CD14-positive monocyte (primary cell): ENCODE measurements at regions not wholly inside any gene's neighbourhood (a gene's known extent, or its start where the extent isn't known, plus 50 kb on each side); places are given as distances from the start of the nearest gene placed in this dataset.

ENCODE experiments used
- DNase-seq, 3 donors: peaks; one replicate each; pipeline ENCODE4 v3.0.0-alpha.2; 2011 to 2022
- H2AFZ ChIP-seq: 2 replicates; pipeline ENCODE4 v1.6.0; 2012; ENCODE audit warnings: mild to moderate bottlenecking, low read depth, low read length, inconsistent platforms; ENCODE audit not compliant: insufficient read depth, poor library complexity, severe bottlenecking
- H3K27ac ChIP-seq, 2 donors: 1 replicate in 1 of 2; 2 replicates in 1 of 2; pipeline ENCODE4 v1.5.1; 2012 to 2013; ENCODE audit warnings: low read length in 2 of 2, control low read depth in 1 of 2, inconsistent platforms in 1 of 2, low read depth in 1 of 2, mild to moderate bottlenecking in 1 of 2
- H3K27me3 ChIP-seq, 2 donors: one replicate each; pipeline versions ENCODE4 v1.6.0 to v1.6.1; 2011 to 2013; ENCODE audit warnings: low read length in 2 of 2; ENCODE audit not compliant: control insufficient read depth in 2 of 2, insufficient read depth in 2 of 2
- H3K36me3 ChIP-seq, 2 donors: replicated peaks in 1 of 2; 1 replicate in 1 of 2; 2 replicates in 1 of 2; pipeline versions ENCODE4 v1.5.1 to v1.6.1; 2012 to 2013; ENCODE audit warnings: low read length in 2 of 2, control low read depth in 1 of 2, inconsistent platforms in 1 of 2, mild to moderate bottlenecking in 1 of 2; ENCODE audit not compliant: insufficient read depth in 2 of 2, control insufficient read depth in 1 of 2
- H3K4me1 ChIP-seq, 2 donors: 1 replicate in 1 of 2; 2 replicates in 1 of 2; pipeline versions ENCODE4 v1.5.1 to v1.6.1; 2012 to 2013; ENCODE audit warnings: low read length in 2 of 2, control low read depth in 1 of 2, inconsistent platforms in 1 of 2, mild to moderate bottlenecking in 1 of 2, moderate library complexity in 1 of 2; ENCODE audit not compliant: insufficient read depth in 2 of 2, control insufficient read depth in 1 of 2
- H3K4me2 ChIP-seq: replicated peaks from 2 replicates; pipeline ENCODE3; 2012; ENCODE audit warnings: low read length, moderate library complexity, mild to moderate bottlenecking; ENCODE audit not compliant: poor library complexity, severe bottlenecking; ENCODE audit errors: extremely low read depth
- H3K4me3 ChIP-seq, 3 experiments: fragments of 200-600 bp in 1 of 3; sonication (generic) in 1 of 3; replicated peaks in 1 of 3; 1 replicate in 2 of 3; 2 replicates in 1 of 3; pipeline ENCODE4 v1.5.1; 2011 to 2013; ENCODE audit warnings: low read length in 3 of 3, mild to moderate bottlenecking in 3 of 3, control low read depth in 2 of 3, low read depth in 2 of 3, inconsistent platforms in 1 of 3, moderate library complexity in 1 of 3
- H3K79me2 ChIP-seq: 2 replicates; pipeline ENCODE4 v1.6.0; 2012; ENCODE audit warnings: mild to moderate bottlenecking, control low read depth, inconsistent platforms, low read length, moderate library complexity; ENCODE audit not compliant: insufficient read depth
- H3K9ac ChIP-seq: 2 replicates; pipeline ENCODE4 v1.6.0; 2017; ENCODE audit warnings: low read length, mild to moderate bottlenecking; ENCODE audit not compliant: insufficient read depth, poor library complexity, severe bottlenecking
- H3K9me3 ChIP-seq, 2 donors: replicated peaks in 1 of 2; 1 replicate in 1 of 2; 2 replicates in 1 of 2; pipeline versions ENCODE4 v1.5.1 to v1.6.1; 2012 to 2013; ENCODE audit warnings: low read length in 2 of 2, control low read depth in 1 of 2; ENCODE audit not compliant: control insufficient read depth in 1 of 2, insufficient read depth in 1 of 2
- H4K20me1 ChIP-seq: 2 replicates; pipeline ENCODE4 v1.6.0; 2012; ENCODE audit warnings: mild to moderate bottlenecking, low read length, control low read depth, moderate library complexity; ENCODE audit not compliant: insufficient read depth
- H3K27ac Mint-ChIP-seq, 7 donors: one replicate each; pipeline ENCODE4 v1.8.0; 2020; ENCODE audit warnings: mild to moderate bottlenecking in 7 of 7, mixed read lengths in 7 of 7, moderate library complexity in 6 of 7, inconsistent platforms in 2 of 7
- H3K27me3 Mint-ChIP-seq, 3 donors: one replicate each; pipeline ENCODE4 v1.8.0; 2021 to 2022; ENCODE audit warnings: low read depth in 3 of 3, mild to moderate bottlenecking in 3 of 3, mixed read lengths in 3 of 3, moderate library complexity in 3 of 3, inconsistent platforms in 1 of 3
- H3K36me3 Mint-ChIP-seq, 2 donors: one replicate each; pipeline ENCODE4 v1.8.0; 2020; ENCODE audit warnings: mixed read lengths in 2 of 2, inconsistent platforms in 1 of 2, mild to moderate bottlenecking in 1 of 2
- H3K4me1 Mint-ChIP-seq: one replicate; pipeline ENCODE4 v1.8.0; 2020; ENCODE audit warnings: mild to moderate bottlenecking, mixed read lengths
- H3K4me3 Mint-ChIP-seq, 2 donors: one replicate each; pipeline ENCODE4 v1.8.0; 2020; ENCODE audit warnings: mild to moderate bottlenecking in 2 of 2, mixed read lengths in 2 of 2, moderate library complexity in 1 of 2
- H3K9me3 Mint-ChIP-seq, 7 donors: one replicate each; pipeline ENCODE4 v1.8.0; 2020 to 2022; ENCODE audit warnings: mixed read lengths in 7 of 7, mild to moderate bottlenecking in 6 of 7, moderate library complexity in 6 of 7, inconsistent platforms in 2 of 7
- WGBS: methylation state at CpG from one replicate; pipeline ENCODE4 v1.1.5; 2013; ENCODE audit warnings: missing lambda C conversion rate; ENCODE audit not compliant: insufficient coverage; 5-methylcytosine and 5-hydroxymethylcytosine counted together
- intact Hi-C, 2 donors: fragments of 100-400 bp; cut with micrococcal nuclease; formaldehyde crosslinking; loops; one replicate each; pipeline versions ENCODE4 v1.15.0 to v1.15.1; 2023
- TF ChIP-seq, protein P1 (sequence below): fragments of 200-600 bp; IDR thresholded peaks from one replicate; pipeline ENCODE4 v1.8.0; 2022; ENCODE audit warnings: antibody characterized with exemption, mild to moderate bottlenecking

DNA sequence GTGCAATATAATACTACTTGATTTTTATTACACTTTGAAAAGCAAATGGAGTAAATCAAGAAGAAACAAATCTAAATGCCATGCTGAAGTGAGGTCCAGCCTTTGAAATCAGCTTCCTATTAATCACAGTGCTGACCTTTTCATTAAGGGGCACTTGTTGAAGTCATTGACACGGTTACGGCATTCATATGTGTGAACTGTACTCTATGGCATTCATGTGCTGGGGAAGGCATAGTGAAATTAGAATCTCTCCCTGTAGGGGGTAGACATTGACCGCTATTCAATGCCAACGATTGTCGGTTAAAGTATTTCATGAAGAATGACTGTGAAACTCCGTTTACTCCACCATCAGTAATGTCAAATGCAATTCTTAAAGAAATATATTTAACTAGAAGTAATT is 296.1 kb upstream of the SEMA3A start:
- H3K27ac ChIP-seq: no peak overlapping the region
- Mint-ChIP-seq H3K27me3 (no peaks in the 10 kb centered on the region), H3K36me3 (no peaks in the 10 kb centered on the region), H3K9me3 (no peaks in the 10 kb centered on the region), H3K4me1 (no peaks in the 10 kb centered on the region), H3K4me3 (no peak overlapping the region), H3K27ac (no peak overlapping the region)
- no peaks in the 10 kb centered on the region for H3K79me2 ChIP-seq
- no peak for DNase-seq
- no peaks in the 10 kb centered on the region for H4K20me1 ChIP-seq
- no peaks in the 10 kb centered on the region for H3K4me1 ChIP-seq
- no peaks in the 10 kb centered on the region for H3K9me3 ChIP-seq
- no peaks in the 10 kb centered on the region for H3K36me3 ChIP-seq
- intact Hi-C loops: no loop called here
- TF ChIP-seq, protein P1, sequence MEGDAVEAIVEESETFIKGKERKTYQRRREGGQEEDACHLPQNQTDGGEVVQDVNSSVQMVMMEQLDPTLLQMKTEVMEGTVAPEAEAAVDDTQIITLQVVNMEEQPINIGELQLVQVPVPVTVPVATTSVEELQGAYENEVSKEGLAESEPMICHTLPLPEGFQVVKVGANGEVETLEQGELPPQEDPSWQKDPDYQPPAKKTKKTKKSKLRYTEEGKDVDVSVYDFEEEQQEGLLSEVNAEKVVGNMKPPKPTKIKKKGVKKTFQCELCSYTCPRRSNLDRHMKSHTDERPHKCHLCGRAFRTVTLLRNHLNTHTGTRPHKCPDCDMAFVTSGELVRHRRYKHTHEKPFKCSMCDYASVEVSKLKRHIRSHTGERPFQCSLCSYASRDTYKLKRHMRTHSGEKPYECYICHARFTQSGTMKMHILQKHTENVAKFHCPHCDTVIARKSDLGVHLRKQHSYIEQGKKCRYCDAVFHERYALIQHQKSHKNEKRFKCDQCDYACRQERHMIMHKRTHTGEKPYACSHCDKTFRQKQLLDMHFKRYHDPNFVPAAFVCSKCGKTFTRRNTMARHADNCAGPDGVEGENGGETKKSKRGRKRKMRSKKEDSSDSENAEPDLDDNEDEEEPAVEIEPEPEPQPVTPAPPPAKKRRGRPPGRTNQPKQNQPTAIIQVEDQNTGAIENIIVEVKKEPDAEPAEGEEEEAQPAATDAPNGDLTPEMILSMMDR: no peak
- H3K4me2 ChIP-seq: no peak overlapping the region
- no CpG with 5 or more reads among the region's 6 CpGs for WGBS
- no peak overlapping the region for H3K4me3 ChIP-seq
- H3K9ac ChIP-seq: no peak overlapping the region
- no peak overlapping the region for H2AFZ ChIP-seq
- H3K27me3 ChIP-seq: no peaks in the 10 kb centered on the region

DNA sequence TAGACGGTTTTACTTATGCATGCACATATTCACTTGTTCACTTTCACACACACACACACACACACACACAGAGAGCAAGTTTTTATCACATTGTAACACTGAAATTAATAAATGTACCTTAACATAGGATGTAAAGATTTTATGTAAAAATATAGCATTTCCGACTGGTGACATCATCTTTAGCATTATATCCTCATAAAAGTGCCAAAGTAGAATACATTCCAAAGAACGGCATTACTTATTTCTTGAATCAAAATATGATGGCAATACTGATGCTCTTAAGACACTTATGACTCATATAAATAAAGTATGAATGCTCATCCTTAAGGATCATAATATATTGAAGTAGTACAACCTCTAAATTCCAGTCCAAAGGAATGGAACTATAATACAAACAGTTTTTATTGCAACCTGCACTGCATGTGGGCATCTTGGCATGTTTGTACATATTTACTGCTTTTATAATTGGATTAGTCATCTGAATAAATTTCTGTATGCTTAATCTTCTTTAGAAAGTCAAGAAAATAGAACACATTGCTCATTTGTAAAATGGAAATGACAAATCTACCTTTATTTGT is 290.0 kb upstream of the SEMA3A start:
- Mint-ChIP-seq H3K4me3 (no peak overlapping the region), H3K4me1 (no peaks in the 10 kb centered on the region), H3K27me3 (no peaks in the 10 kb centered on the region), H3K27ac (no peak overlapping the region), H3K9me3 (peaks cover 0 to 3% (median 0%) of the 10 kb centered on the region in 7 donors), H3K36me3 (no peaks in the 10 kb centered on the region)
- H3K9me3 ChIP-seq: no peaks in the 10 kb centered on the region
- TF ChIP-seq, protein P1: no peak
- no peaks in the 10 kb centered on the region for H3K4me1 ChIP-seq
- no peaks in the 10 kb centered on the region for H3K36me3 ChIP-seq
- WGBS: no CpG with 5 or more reads among the region's 3 CpGs
- H3K4me3 ChIP-seq: no peak overlapping the region
- H3K9ac ChIP-seq: no peak overlapping the region
- H3K27ac ChIP-seq: no peak overlapping the region
- no peaks in the 10 kb centered on the region for H3K27me3 ChIP-seq
- H4K20me1 ChIP-seq: no peaks in the 10 kb centered on the region
- no peak for DNase-seq
- no peak overlapping the region for H2AFZ ChIP-seq
- H3K4me2 ChIP-seq: no peak overlapping the region
- H3K79me2 ChIP-seq: no peaks in the 10 kb centered on the region
- intact Hi-C loops: no loop called here
